ENCODE measurements at regions not wholly inside any gene's neighbourhood (a gene's known extent, or its start where the extent isn't known, plus 50 kb on each side); places are given as distances from the start of the nearest gene placed in this dataset.

- H3K36me3 ChIP-seq = no peaks in the 10 kb centered on the region
- H3K4me1 ChIP-seq = no peaks in the 10 kb centered on the region
- H3K27ac ChIP-seq = no peak overlapping the region
- H3K9me3 ChIP-seq = no peaks in the 10 kb centered on the region
- TF ChIP-seq CTCF (IDR thresholded peaks at IDR 0.05) = no peak
- H3K4me3 ChIP-seq = no peak overlapping the region
- no peaks in the 10 kb centered on the region for H3K27me3 ChIP-seq
- DNase-seq (ENCODE audit: low spot score) = no peak
Observed at GRCh38 chr5:165139721-165140120, 1634.3 kb downstream of the MAT2B start.

GRCh38 chr5:165143741-165144140 is 1638.3 kb downstream of the MAT2B start:
- DNase-seq (ENCODE audit: low spot score) = no peak
- no peak overlapping the region for H3K4me3 ChIP-seq

GRCh38 chr5:165149431-165149830 is 1644.0 kb downstream of the MAT2B start:
- H3K27me3 ChIP-seq = no peaks in the 10 kb centered on the region
- no peak for DNase-seq (ENCODE audit: low spot score)
- no peaks in the 10 kb centered on the region for H3K9me3 ChIP-seq
- no peaks in the 10 kb centered on the region for H3K4me1 ChIP-seq
- no peaks in the 10 kb centered on the region for H3K36me3 ChIP-seq
- H3K4me3 ChIP-seq = no peak overlapping the region
- no peak for TF ChIP-seq CTCF (IDR thresholded peaks at IDR 0.05)
- no peak overlapping the region for H3K27ac ChIP-seq

More at GRCh38 chr5:165143741-165144140, 1638.3 kb downstream of the MAT2B start:
- H3K36me3 ChIP-seq = no peaks in the 10 kb centered on the region
- TF ChIP-seq CTCF (IDR thresholded peaks at IDR 0.05) = no peak
- H3K4me1 ChIP-seq = no peaks in the 10 kb centered on the region
- no peaks in the 10 kb centered on the region for H3K9me3 ChIP-seq
- no peaks in the 10 kb centered on the region for H3K27me3 ChIP-seq
- H3K27ac ChIP-seq = no peak overlapping the region

- TF ChIP-seq CTCF (IDR thresholded peaks at IDR 0.05) = no peak
- DNase-seq (ENCODE audit: low spot score) = no peak
- H3K9me3 ChIP-seq = no peaks in the 10 kb centered on the region
- H3K36me3 ChIP-seq = no peaks in the 10 kb centered on the region
- no peaks in the 10 kb centered on the region for H3K4me1 ChIP-seq
- no peak overlapping the region for H3K4me3 ChIP-seq
- no peak overlapping the region for H3K27ac ChIP-seq
- no peaks in the 10 kb centered on the region for H3K27me3 ChIP-seq
Observed at GRCh38 chr5:165152058-165152457, 1646.6 kb downstream of the MAT2B start.

GRCh38 chr5:165157219-165157618 is 1651.8 kb downstream of the MAT2B start:
- TF ChIP-seq CTCF (IDR thresholded peaks at IDR 0.05) = no peak
- Histone ChIP-seq H3K4me3 (no peak overlapping the region), H3K9me3 (no peaks in the 10 kb centered on the region), H3K4me1 (no peaks in the 10 kb centered on the region), H3K27me3 (no peaks in the 10 kb centered on the region), H3K36me3 (no peaks in the 10 kb centered on the region), H3K27ac (no peak overlapping the region)
- no peak for DNase-seq (ENCODE audit: low spot score)

- Histone ChIP-seq H3K27ac (no peak overlapping the region), H3K9me3 (no peaks in the 10 kb centered on the region), H3K27me3 (no peaks in the 10 kb centered on the region), H3K4me3 (no peak overlapping the region), H3K4me1 (no peaks in the 10 kb centered on the region), H3K36me3 (no peaks in the 10 kb centered on the region)
- DNase-seq (ENCODE audit: low spot score) = no peak
- TF ChIP-seq CTCF (IDR thresholded peaks at IDR 0.05) = no peak
Observed at GRCh38 chr5:165161204-165161603, 1655.8 kb downstream of the MAT2B start.
